Fibroblast of lung (primary cell): ENCODE measurements at regions not wholly inside any gene's neighbourhood (a gene's known extent, or its start where the extent isn't known, plus 50 kb on each side); places are given as distances from the start of the nearest gene placed in this dataset.

ENCODE experiments used
- DNase-seq, 2 donors: peaks; one replicate each; pipeline versions ENCODE4 v3.0.0 to v3.0.0-alpha.2; 2010; ENCODE audit warnings: low read depth in 2 of 2
- H2AFZ ChIP-seq: 2 replicates; pipeline ENCODE4 v1.5.1; 2012; ENCODE audit warnings: low read length, control low read depth, inconsistent platforms
- H3K27ac ChIP-seq: 2 replicates; pipeline ENCODE4 v1.5.1; 2011; ENCODE audit warnings: low read length, control low read depth; ENCODE audit not compliant: insufficient read depth
- H3K27me3 ChIP-seq: 2 replicates; pipeline ENCODE4 v1.5.1; 2011; ENCODE audit warnings: mild to moderate bottlenecking, low read length; ENCODE audit not compliant: control insufficient read depth, insufficient read depth
- H3K36me3 ChIP-seq: 2 replicates; pipeline ENCODE4 v1.5.1; 2011; ENCODE audit warnings: low read length; ENCODE audit not compliant: control insufficient read depth, insufficient read depth
- H3K4me1 ChIP-seq: 2 replicates; pipeline ENCODE4 v1.5.1; 2011; ENCODE audit warnings: low read length; ENCODE audit not compliant: control insufficient read depth, insufficient read depth; ENCODE audit errors: extremely low read depth
- H3K4me2 ChIP-seq: 2 replicates; pipeline ENCODE4 v1.5.1; 2011; ENCODE audit warnings: low read length, control low read depth; ENCODE audit not compliant: insufficient read depth; ENCODE audit errors: extremely low read depth
- H3K4me3 ChIP-seq, 4 experiments: fragments of 200-600 bp in 1 of 4; sonication (generic) in 1 of 4; replicated peaks in 1 of 4; 2 replicates each; pipeline ENCODE4 v1.5.1; 2011 to 2016; ENCODE audit warnings: low read length in 4 of 4, low read depth in 3 of 4, mild to moderate bottlenecking in 3 of 4, control low read depth in 2 of 4, inconsistent platforms in 1 of 4, mixed read lengths in 1 of 4; ENCODE audit not compliant: insufficient read depth in 1 of 4; ENCODE audit errors: control extremely low read depth in 1 of 4
- H3K79me2 ChIP-seq: 2 replicates; pipeline ENCODE4 v1.5.1; 2012; ENCODE audit warnings: mild to moderate bottlenecking, low read length, inconsistent platforms; ENCODE audit not compliant: control insufficient read depth, insufficient read depth
- H3K9ac ChIP-seq: 2 replicates; pipeline ENCODE4 v1.5.1; 2011; ENCODE audit warnings: mild to moderate bottlenecking, low read length, control low read depth; ENCODE audit not compliant: insufficient read depth
- H3K9me3 ChIP-seq: 2 replicates; pipeline ENCODE4 v1.5.1; 2012; ENCODE audit warnings: low read depth, low read length; ENCODE audit not compliant: control insufficient read depth, insufficient read depth
- H4K20me1 ChIP-seq: 2 replicates; pipeline ENCODE4 v1.5.1; 2011; ENCODE audit warnings: low read length; ENCODE audit not compliant: control insufficient read depth, insufficient read depth; ENCODE audit errors: extremely low read depth
- CTCF ChIP-seq, 2 donors: IDR thresholded peaks in 1 of 2; conservative IDR thresholded peaks in 1 of 2; 1 replicate in 1 of 2; 2 replicates in 1 of 2; pipeline ENCODE4 v1.5.1; 2011 to 2012; ENCODE audit warnings: low read length in 2 of 2, control low read depth in 1 of 2, inconsistent platforms in 1 of 2, low read depth in 1 of 2, mild to moderate bottlenecking in 1 of 2
- EZH2 ChIP-seq: IDR thresholded peaks from 2 replicates; pipeline ENCODE4 v1.5.1; 2012; ENCODE audit warnings: low read length, control low read depth, mild to moderate bottlenecking; ENCODE audit errors: missing control alignments

- H3K9me3 ChIP-seq, result no peaks in the 10 kb centered on the region
- H3K4me3 ChIP-seq, result no peak overlapping the region
- H4K20me1 ChIP-seq, result no peaks in the 10 kb centered on the region
- no peak overlapping the region for H3K9ac ChIP-seq
- no peaks in the 10 kb centered on the region for H3K36me3 ChIP-seq
- no peak overlapping the region for H3K27ac ChIP-seq
- H3K79me2 ChIP-seq, result no peaks in the 10 kb centered on the region
- no peak overlapping the region for H2AFZ ChIP-seq
- H3K4me2 ChIP-seq, result no peak overlapping the region
- DNase-seq, result no peak
- no peak for TF ChIP-seq CTCF (conservative IDR thresholded peaks at IDR 0.05 in 1 of 2, IDR thresholded peaks at IDR 0.05 in 1 of 2; ENCODE audit: low read depth in 1 of 2, low read length in 2 of 2)
- TF ChIP-seq EZH2, result no peak
- H3K27me3 ChIP-seq, result no peaks in the 10 kb centered on the region
- H3K4me1 ChIP-seq, result no peaks in the 10 kb centered on the region
Observed at GRCh38 chr18:37668971-37669747, 103.6 kb upstream of the CELF4 start.

GRCh38 chr18:37667836-37668235, 102.2 kb upstream of the CELF4 start:
- Histone ChIP-seq H2AFZ (no peak overlapping the region), H3K4me3 (no peak overlapping the region), H3K9me3 (no peaks in the 10 kb centered on the region), H3K4me1 (no peaks in the 10 kb centered on the region), H3K27me3 (no peaks in the 10 kb centered on the region), H3K36me3 (no peaks in the 10 kb centered on the region), H3K27ac (no peak overlapping the region), H3K79me2 (no peaks in the 10 kb centered on the region), H3K9ac (no peak overlapping the region), H4K20me1 (no peaks in the 10 kb centered on the region), H3K4me2 (no peak overlapping the region)
- DNase-seq, result no peak
- no peak for TF ChIP-seq CTCF (conservative IDR thresholded peaks at IDR 0.05 in 1 of 2, IDR thresholded peaks at IDR 0.05 in 1 of 2; ENCODE audit: low read depth in 1 of 2, low read length in 2 of 2)
- no peak for TF ChIP-seq EZH2

- no peaks in the 10 kb centered on the region for H3K4me1 ChIP-seq
- H3K4me2 ChIP-seq, result no peak overlapping the region
- H3K27ac ChIP-seq, result no peak overlapping the region
- TF ChIP-seq CTCF (conservative IDR thresholded peaks at IDR 0.05 in 1 of 2, IDR thresholded peaks at IDR 0.05 in 1 of 2; ENCODE audit: low read depth in 1 of 2, low read length in 2 of 2), result no peak
- TF ChIP-seq EZH2, result no peak
- no peak overlapping the region for H2AFZ ChIP-seq
- H3K36me3 ChIP-seq, result no peaks in the 10 kb centered on the region
- no peak overlapping the region for H3K4me3 ChIP-seq
- no peaks in the 10 kb centered on the region for H4K20me1 ChIP-seq
- no peak overlapping the region for H3K9ac ChIP-seq
- DNase-seq, result no peak
- no peaks in the 10 kb centered on the region for H3K27me3 ChIP-seq
- no peaks in the 10 kb centered on the region for H3K79me2 ChIP-seq
- H3K9me3 ChIP-seq, result no peaks in the 10 kb centered on the region
Observed at GRCh38 chr18:37666991-37667390, 101.4 kb upstream of the CELF4 start.
